ENCODE measurements at regions not wholly inside any gene's neighbourhood (a gene's known extent, or its start where the extent isn't known, plus 50 kb on each side); places are given as distances from the start of the nearest gene placed in this dataset.

DNA sequence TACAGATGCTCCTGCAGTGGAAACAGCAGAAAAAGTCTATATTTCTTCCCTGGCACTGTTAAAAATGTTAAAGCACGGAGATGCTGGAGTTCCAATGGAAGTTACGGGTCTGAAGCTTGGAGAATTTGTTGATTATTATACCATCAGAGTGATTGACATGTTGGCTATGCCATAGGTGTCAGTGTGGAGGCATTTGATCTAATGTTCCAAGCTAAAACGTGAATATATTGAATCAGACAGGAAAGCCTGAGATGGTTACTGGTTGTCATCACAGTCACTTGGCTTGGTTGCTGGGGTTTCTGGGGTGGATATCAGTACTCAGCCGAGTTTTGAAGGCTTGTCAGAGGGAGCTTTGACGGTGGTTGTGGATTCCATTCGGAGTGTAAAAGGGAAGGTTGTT is 262.9 kb upstream of the CNTNAP5 start:
- POLR2A ChIA-PET (ENCODE audit: unreplicated experiment) = no interaction called here
- no peaks in the 10 kb centered on the region for H4K20me1 ChIP-seq (ENCODE audit: insufficient read depth)
- BruUV-seq (replicated peaks) = no TSS peak
- H3K9me2 ChIP-seq (ENCODE audit: insufficient read depth) = no peaks in the 10 kb centered on the region
- intact Hi-C loops (cut with micrococcal nuclease; ENCODE audit: unreplicated experiment) = no loop called here
- H3K9me3 ChIP-seq (ENCODE audit: insufficient read depth, low read depth) = no peaks in the 10 kb centered on the region
- no peak overlapping the region for H3K4me3 ChIP-seq
- H2AFZ ChIP-seq = no peak overlapping the region
- H3K27ac ChIP-seq = no peak overlapping the region
- no peaks in the 10 kb centered on the region for H3K79me2 ChIP-seq (ENCODE audit: low read depth)
- no peaks in the 10 kb centered on the region for H3F3A ChIP-seq (ENCODE audit: insufficient read depth, low read depth)
- no peak for DNase-seq
- no peaks in the 10 kb centered on the region for H3K4me1 ChIP-seq (replicated peaks; ENCODE audit: insufficient read depth)
- H3K4me2 ChIP-seq = no peak overlapping the region
- H3K27me3 ChIP-seq (ENCODE audit: insufficient read depth, low read depth) = no peaks in the 10 kb centered on the region
- TF ChIP-seq, protein P1, sequence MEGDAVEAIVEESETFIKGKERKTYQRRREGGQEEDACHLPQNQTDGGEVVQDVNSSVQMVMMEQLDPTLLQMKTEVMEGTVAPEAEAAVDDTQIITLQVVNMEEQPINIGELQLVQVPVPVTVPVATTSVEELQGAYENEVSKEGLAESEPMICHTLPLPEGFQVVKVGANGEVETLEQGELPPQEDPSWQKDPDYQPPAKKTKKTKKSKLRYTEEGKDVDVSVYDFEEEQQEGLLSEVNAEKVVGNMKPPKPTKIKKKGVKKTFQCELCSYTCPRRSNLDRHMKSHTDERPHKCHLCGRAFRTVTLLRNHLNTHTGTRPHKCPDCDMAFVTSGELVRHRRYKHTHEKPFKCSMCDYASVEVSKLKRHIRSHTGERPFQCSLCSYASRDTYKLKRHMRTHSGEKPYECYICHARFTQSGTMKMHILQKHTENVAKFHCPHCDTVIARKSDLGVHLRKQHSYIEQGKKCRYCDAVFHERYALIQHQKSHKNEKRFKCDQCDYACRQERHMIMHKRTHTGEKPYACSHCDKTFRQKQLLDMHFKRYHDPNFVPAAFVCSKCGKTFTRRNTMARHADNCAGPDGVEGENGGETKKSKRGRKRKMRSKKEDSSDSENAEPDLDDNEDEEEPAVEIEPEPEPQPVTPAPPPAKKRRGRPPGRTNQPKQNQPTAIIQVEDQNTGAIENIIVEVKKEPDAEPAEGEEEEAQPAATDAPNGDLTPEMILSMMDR (conservative IDR thresholded peaks at IDR 0.05) = no peak
- no peak for TF ChIP-seq EZH2 (IDR thresholded peaks at IDR 0.05; ENCODE audit: low read depth)
- CTCF ChIA-PET = no interaction called here
- no peaks in the 10 kb centered on the region for H3K36me3 ChIP-seq (ENCODE audit: low read depth)

DNA sequence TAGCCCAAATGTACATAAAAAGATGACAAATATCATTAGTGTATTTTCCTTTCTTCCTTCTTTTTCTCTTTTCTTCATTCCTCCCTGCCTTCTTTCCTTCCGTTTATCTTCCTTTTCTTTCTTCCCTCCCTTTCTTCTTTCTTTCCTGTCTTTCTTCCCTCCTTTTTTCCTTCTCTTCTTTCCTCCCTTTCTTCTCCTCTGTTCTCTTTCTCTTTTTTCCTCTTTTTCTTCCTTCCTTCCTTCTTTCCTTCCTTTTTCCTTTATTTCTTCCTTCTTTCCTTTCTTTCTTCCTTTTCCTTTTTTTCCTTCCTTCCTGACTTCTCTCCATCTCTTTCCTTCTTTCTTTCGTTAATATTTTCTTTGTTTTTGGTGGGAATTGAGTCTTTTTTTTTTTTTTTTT is 256.9 kb upstream of the CNTNAP5 start:
- Histone ChIP-seq H3K9me3 (ENCODE audit: insufficient read depth, low read depth) (no peaks in the 10 kb centered on the region; the same call in 1 of the 2 replicates), H3K36me3 (ENCODE audit: low read depth) (no peaks in the 10 kb centered on the region), H3K27me3 (ENCODE audit: insufficient read depth, low read depth) (no peaks in the 10 kb centered on the region), H3K4me2 (no peak overlapping the region), H3K4me1 (replicated peaks; ENCODE audit: insufficient read depth) (no peaks in the 10 kb centered on the region), H3K9me2 (ENCODE audit: insufficient read depth) (no peaks in the 10 kb centered on the region), H2AFZ (no peak overlapping the region), H3F3A (ENCODE audit: insufficient read depth, low read depth) (no peaks in the 10 kb centered on the region), H3K4me3 (no peak overlapping the region), H4K20me1 (ENCODE audit: insufficient read depth) (no peaks in the 10 kb centered on the region), H3K79me2 (ENCODE audit: low read depth) (no peaks in the 10 kb centered on the region), H3K27ac (no peak overlapping the region)
- TF ChIP-seq, protein P1 (conservative IDR thresholded peaks at IDR 0.05) = no peak
- no peak for TF ChIP-seq EZH2 (IDR thresholded peaks at IDR 0.05; ENCODE audit: low read depth)
- CTCF ChIA-PET = no interaction called here
- no peak for DNase-seq
- no TSS peak for BruUV-seq (replicated peaks)
- POLR2A ChIA-PET (ENCODE audit: unreplicated experiment) = no interaction called here
- intact Hi-C loops (cut with micrococcal nuclease; ENCODE audit: unreplicated experiment) = no loop called here

DNA sequence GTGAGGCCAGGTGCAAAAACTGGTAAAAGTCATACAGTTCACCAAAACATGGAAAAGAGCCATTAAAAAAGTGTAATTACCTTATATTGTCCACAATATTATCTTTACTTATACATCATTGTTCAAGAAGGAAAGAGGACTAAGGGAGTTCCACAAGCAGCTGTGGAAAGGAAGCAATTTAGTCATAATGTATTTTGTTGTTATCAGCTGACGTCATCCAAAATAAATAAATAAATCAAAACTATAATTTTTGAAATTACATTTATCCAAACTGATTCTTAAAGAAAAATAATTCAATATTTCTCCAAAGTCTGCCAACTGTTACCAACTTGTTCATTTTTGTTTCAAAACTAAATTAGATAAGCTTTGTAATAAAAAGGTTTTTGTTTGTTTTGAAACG is 256.1 kb upstream of the CNTNAP5 start:
- Histone ChIP-seq H3K79me2 (ENCODE audit: low read depth) (no peaks in the 10 kb centered on the region), H3K4me1 (replicated peaks; ENCODE audit: insufficient read depth) (no peaks in the 10 kb centered on the region), H3K4me3 (no peak overlapping the region), H3K4me2 (no peak overlapping the region), H3K9me3 (ENCODE audit: insufficient read depth, low read depth) (no peaks in the 10 kb centered on the region; the same call in 1 of the 2 replicates), H3K9me2 (ENCODE audit: insufficient read depth) (no peaks in the 10 kb centered on the region), H3F3A (ENCODE audit: insufficient read depth, low read depth) (no peaks in the 10 kb centered on the region), H3K27ac (no peak overlapping the region), H3K36me3 (ENCODE audit: low read depth) (no peaks in the 10 kb centered on the region), H2AFZ (no peak overlapping the region), H4K20me1 (ENCODE audit: insufficient read depth) (no peaks in the 10 kb centered on the region), H3K27me3 (ENCODE audit: insufficient read depth, low read depth) (no peaks in the 10 kb centered on the region)
- TF ChIP-seq, protein P1 (conservative IDR thresholded peaks at IDR 0.05) = no peak
- no peak for TF ChIP-seq EZH2 (IDR thresholded peaks at IDR 0.05; ENCODE audit: low read depth)
- intact Hi-C loops (cut with micrococcal nuclease; ENCODE audit: unreplicated experiment) = no loop called here
- no peak for DNase-seq
- ChIA-PET POLR2A (ENCODE audit: unreplicated experiment) (no interaction called here), CTCF (no interaction called here)
- no TSS peak for BruUV-seq (replicated peaks)

All from PC-9 (cell line).